GM23248 (cell line): ENCODE measurements at regions not wholly inside any gene's neighbourhood (a gene's known extent, or its start where the extent isn't known, plus 50 kb on each side); places are given as distances from the start of the nearest gene placed in this dataset.
"Not testable (repeated sequence)": the region's sequence is repeated elsewhere in the genome, so short reads cannot be mapped to it uniquely, and the experiment has no call there.

Experiments
- DNase-seq: peaks from one replicate; pipeline ENCODE4 v3.0.0-alpha.2; 2015
- H2AFZ ChIP-seq: fragments of 200-600 bp; sonication (generic); 2 replicates; pipeline ENCODE4 v1.6.1; 2016; ENCODE audit warnings: antibody characterized with exemption
- H3F3A ChIP-seq: fragments of 200-600 bp; sonication (generic); 2 replicates; pipeline ENCODE4 v1.6.1; 2016; ENCODE audit warnings: mild to moderate bottlenecking, antibody characterized with exemption, mixed run types; ENCODE audit not compliant: insufficient read depth
- H3K27ac ChIP-seq: fragments of 200-600 bp; sonication (generic); 2 replicates; pipeline ENCODE4 v1.5.1; 2016; ENCODE audit warnings: mild to moderate bottlenecking
- H3K27me3 ChIP-seq: fragments of 200-600 bp; sonication (generic); replicated peaks from 2 replicates; pipeline ENCODE4 v1.6.1; 2016; ENCODE audit warnings: mild to moderate bottlenecking; ENCODE audit not compliant: insufficient read depth
- H3K36me3 ChIP-seq: fragments of 200-600 bp; sonication (generic); 2 replicates; pipeline ENCODE4 v1.6.1; 2016; ENCODE audit warnings: low read depth, mild to moderate bottlenecking
- H3K4me1 ChIP-seq: fragments of 200-600 bp; sonication (generic); 2 replicates; pipeline ENCODE4 v1.6.1; 2016; ENCODE audit warnings: mild to moderate bottlenecking; ENCODE audit not compliant: insufficient read depth
- H3K4me2 ChIP-seq: fragments of 200-600 bp; sonication (generic); one replicate; pipeline ENCODE4 v1.6.1; 2016; ENCODE audit warnings: mild to moderate bottlenecking; ENCODE audit not compliant: unreplicated experiment
- H3K4me3 ChIP-seq: fragments of 200-600 bp; sonication (generic); 2 replicates; pipeline ENCODE4 v1.5.1; 2016; ENCODE audit warnings: mild to moderate bottlenecking
- H3K79me2 ChIP-seq: fragments of 200-600 bp; sonication (generic); 2 replicates; pipeline ENCODE4 v1.6.1; 2016; ENCODE audit warnings: mild to moderate bottlenecking; ENCODE audit not compliant: insufficient read depth
- H3K9ac ChIP-seq: fragments of 200-600 bp; sonication (generic); 2 replicates; pipeline ENCODE4 v1.6.1; 2016; ENCODE audit warnings: mild to moderate bottlenecking
- H3K9me2 ChIP-seq: fragments of 200-600 bp; sonication (generic); 2 replicates; pipeline ENCODE4 v1.6.1; 2016; ENCODE audit warnings: mixed run types, mild to moderate bottlenecking, moderate library complexity; ENCODE audit not compliant: insufficient read depth
- H3K9me3 ChIP-seq: fragments of 200-600 bp; sonication (generic); one replicate; pipeline ENCODE4 v1.6.1; 2017; ENCODE audit warnings: low read depth
- H4K20me1 ChIP-seq: fragments of 200-600 bp; sonication (generic); 2 replicates; pipeline ENCODE4 v1.6.0; 2016; ENCODE audit not compliant: insufficient read depth
- EZH2 ChIP-seq: fragments of 200-600 bp; sonication (generic); IDR thresholded peaks from 2 replicates; pipeline ENCODE4 v1.6.1; 2018; ENCODE audit warnings: antibody characterized with exemption, mild to moderate bottlenecking; ENCODE audit not compliant: insufficient read depth, poor library complexity, severe bottlenecking
- EZH2phosphoT487 ChIP-seq: fragments of 200-600 bp; sonication (generic); IDR thresholded peaks from 2 replicates; pipeline ENCODE4 v1.6.1; 2018; ENCODE audit warnings: antibody characterized with exemption, moderate library complexity, mild to moderate bottlenecking, low read depth; ENCODE audit not compliant: insufficient read depth
- WGBS, 2 experiments: methylation state at CpG; one replicate each; pipeline ENCODE4 v1.1.6; 2015 to 2017; ENCODE audit warnings: low lambda C conversion rate in 2 of 2, low coverage in 1 of 2; ENCODE audit errors: missing lambda C conversion rate in 2 of 2; 5-methylcytosine and 5-hydroxymethylcytosine counted together
- in situ Hi-C: fragments of 300-500 bp; cut with MboI; formaldehyde crosslinking; loops from 2 replicates; pipeline ENCODE4 v1.15.0; 2020

GRCh38 chr9:36501727-36502126, 71.0 kb upstream of the MELK start:
- Histone ChIP-seq H3K27ac (no peak overlapping the region), H3K9me2 (no peaks in the 10 kb centered on the region), H3K9me3 (no peaks in the 10 kb centered on the region), H3K4me3 (no peak overlapping the region), H3K9ac (no peak overlapping the region), H2AFZ (no peak overlapping the region), H4K20me1 (no peaks in the 10 kb centered on the region), H3K27me3 (0 out of 2 replicates have a peak, but pooled peaks cover 4% of the 10 kb centered on the region), H3K36me3 (no peaks in the 10 kb centered on the region), H3F3A (no peaks in the 10 kb centered on the region), H3K4me1 (no peaks in the 10 kb centered on the region), H3K4me2 (no peak overlapping the region), H3K79me2 (no peaks in the 10 kb centered on the region)
- TF ChIP-seq EZH2, result no peak
- TF ChIP-seq EZH2phosphoT487, result no peak
- in situ Hi-C loops, result no loop called here
- WGBS, 2 experiments, result 97 to 100% methylated on average over 3 of the region's 3 CpGs
- DNase-seq, result no peak

- H3F3A ChIP-seq, H3K79me2 ChIP-seq, H3K4me3 ChIP-seq, H3K36me3 ChIP-seq, H3K4me2 ChIP-seq, H2AFZ ChIP-seq, H3K27me3 ChIP-seq, DNase-seq, H3K9ac ChIP-seq, H3K9me3 ChIP-seq, in situ Hi-C loops, H3K9me2 ChIP-seq, H3K4me1 ChIP-seq, H4K20me1 ChIP-seq, H3K27ac ChIP-seq: not testable (repeated sequence)
- WGBS, 2 experiments, result 88 to 100% methylated on average over 1 to 2 of the region's 2 CpGs
These were observed 71.8 kb upstream of the MELK start for GRCh38 chr9:36500931-36501330.

GRCh38 chr9:36499174-36499890, 73.4 kb upstream of the MELK start:
- TF ChIP-seq EZH2phosphoT487 (no peak), EZH2 (no peak)
- H4K20me1 ChIP-seq, result no peaks in the 10 kb centered on the region
- H2AFZ ChIP-seq, result no peak overlapping the region
- no peak overlapping the region for H3K4me3 ChIP-seq
- H3K4me1 ChIP-seq, result no peaks in the 10 kb centered on the region
- in situ Hi-C loops, result no loop called here
- no peaks in the 10 kb centered on the region for H3K79me2 ChIP-seq
- 61 to 64% methylated on average over 8 of the region's 8 CpGs for WGBS, 2 experiments
- H3K27ac ChIP-seq, result no peak overlapping the region
- DNase-seq, result no peak
- H3K9me3 ChIP-seq, result no peaks in the 10 kb centered on the region
- no peak overlapping the region for H3K4me2 ChIP-seq
- H3K36me3 ChIP-seq, result no peaks in the 10 kb centered on the region
- H3K9ac ChIP-seq, result no peak overlapping the region
- no peaks in the 10 kb centered on the region for H3F3A ChIP-seq
- H3K9me2 ChIP-seq, result no peaks in the 10 kb centered on the region
- H3K27me3 ChIP-seq, result 0 out of 2 replicates have a peak, but pooled peaks cover 4% of the 10 kb centered on the region

GRCh38 chr9:36493564-36493963, 79.1 kb upstream of the MELK start:
- not testable (repeated sequence) for H3K4me1 ChIP-seq

GRCh38 chr9:36492865-36493264, 79.8 kb upstream of the MELK start:
- H3K36me3 ChIP-seq, result no peaks in the 10 kb centered on the region
- no peaks in the 10 kb centered on the region for H3K79me2 ChIP-seq
- H3K4me1 ChIP-seq, result peaks cover 10% of the 10 kb centered on the region
- H3K4me2 ChIP-seq, result no peak overlapping the region
- H3F3A ChIP-seq, result peaks cover 13% of the 10 kb centered on the region
- no peak overlapping the region for H2AFZ ChIP-seq
- no peaks in the 10 kb centered on the region for H3K9me3 ChIP-seq
- WGBS, 2 experiments, result 83 to 91% methylated on average over 2 of the region's 2 CpGs
- H3K27ac ChIP-seq, result no peak overlapping the region
- in situ Hi-C loops, result no loop called here
- DNase-seq, result no peak
- H3K4me3 ChIP-seq, result no peak overlapping the region
- H3K9me2 ChIP-seq, result no peaks in the 10 kb centered on the region
- H4K20me1 ChIP-seq, result no peaks in the 10 kb centered on the region
- TF ChIP-seq EZH2phosphoT487 (no peak), EZH2 (no peak)
- no peak overlapping the region for H3K9ac ChIP-seq
- H3K27me3 ChIP-seq, result no peaks in the 10 kb centered on the region

More at GRCh38 chr9:36493564-36493963, 79.1 kb upstream of the MELK start:
- H3K4me3 ChIP-seq, H4K20me1 ChIP-seq, H3K79me2 ChIP-seq, H3F3A ChIP-seq, DNase-seq, H2AFZ ChIP-seq, H3K4me2 ChIP-seq, H3K9me3 ChIP-seq, H3K9ac ChIP-seq, H3K27me3 ChIP-seq, H3K9me2 ChIP-seq, H3K36me3 ChIP-seq, H3K27ac ChIP-seq, in situ Hi-C loops: not testable (repeated sequence)
- WGBS, 2 experiments, result 83 to 86% methylated on average over 6 of the region's 6 CpGs
